ENCODE measurements at regions not wholly inside any gene's neighbourhood (a gene's known extent, or its start where the extent isn't known, plus 50 kb on each side); places are given as distances from the start of the nearest gene placed in this dataset.

DNA sequence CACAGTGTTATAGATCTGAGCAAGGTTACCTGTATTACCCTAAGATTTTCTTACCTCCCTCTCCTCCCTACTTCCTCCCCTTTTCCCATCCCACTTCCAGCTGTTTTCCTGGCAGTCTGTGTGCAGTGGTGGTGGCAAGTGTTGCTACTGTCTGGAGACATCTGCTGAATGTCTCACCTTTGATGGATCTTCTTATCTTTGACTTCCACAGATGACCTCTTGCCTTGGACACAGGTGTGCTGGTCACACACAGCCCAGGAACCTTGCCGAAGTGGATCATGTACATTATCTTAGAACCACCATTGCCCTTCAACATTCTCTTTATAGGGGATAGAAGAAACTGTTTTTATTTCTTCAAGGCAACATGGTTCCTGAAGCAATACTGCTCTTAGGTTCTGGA, 245.1 kb downstream of the UTP18 start:
- TF ChIP-seq EZH2 (IDR thresholded peaks at IDR 0.05; ENCODE audit: insufficient read depth, poor library complexity, severe bottlenecking) (no peak), EZH2phosphoT487 (IDR thresholded peaks at IDR 0.05; ENCODE audit: insufficient read depth, low read depth) (no peak)
